ENCODE measurements at regions not wholly inside any gene's neighbourhood (a gene's known extent, or its start where the extent isn't known, plus 50 kb on each side); places are given as distances from the start of the nearest gene placed in this dataset.

GRCh38 chr4:125538670-125539069, 223.9 kb downstream of the FAT4 start:
- TF ChIP-seq CTCF (IDR thresholded peaks at IDR 0.05), result no peak
- no peak for TF ChIP-seq POLR2A (IDR thresholded peaks at IDR 0.05)

All from suprapubic skin (tissue), 3 donors.